Fibroblast of skin of scalp (primary cell): ENCODE measurements at regions not wholly inside any gene's neighbourhood (a gene's known extent, or its start where the extent isn't known, plus 50 kb on each side); places are given as distances from the start of the nearest gene placed in this dataset.
"Not testable (repeated sequence)": the region's sequence is repeated elsewhere in the genome, so short reads cannot be mapped to it uniquely, and the experiment has no call there.

Experiments used
- DNase-seq: peaks from one replicate; pipeline ENCODE4 v3.0.0-alpha.2; 2013

GRCh38 chr13:61692691-61693090 is 277.0 kb upstream of the PCDH20 start:
- DNase-seq = no peak

- DNase-seq = no peak
Observed at GRCh38 chr13:61685682-61686012, 270.0 kb upstream of the PCDH20 start.

- DNase-seq = no peak
Observed at GRCh38 chr13:61684976-61685681, 269.5 kb upstream of the PCDH20 start.

- DNase-seq = no peak
Observed at GRCh38 chr13:61672756-61673155, 257.1 kb upstream of the PCDH20 start.

- no peak for DNase-seq
Observed at GRCh38 chr13:61670384-61671161, 254.9 kb upstream of the PCDH20 start.

- no peak for DNase-seq
Observed at GRCh38 chr13:61664801-61665705, 249.4 kb upstream of the PCDH20 start.

GRCh38 chr13:61654481-61654880 is 238.8 kb upstream of the PCDH20 start:
- DNase-seq = no peak

GRCh38 chr13:61648547-61648946 is 232.9 kb upstream of the PCDH20 start:
- DNase-seq = no peak

GRCh38 chr13:61612192-61612591 is 196.5 kb upstream of the PCDH20 start:
- DNase-seq = no peak

- no peak for DNase-seq
Observed at GRCh38 chr13:61608138-61608537, 192.5 kb upstream of the PCDH20 start.

- DNase-seq = no peak
Observed at GRCh38 chr13:61600360-61601033, 184.8 kb upstream of the PCDH20 start.

GRCh38 chr13:61592489-61592888 is 176.8 kb upstream of the PCDH20 start:
- DNase-seq = no peak

GRCh38 chr13:61575973-61576372 is 160.3 kb upstream of the PCDH20 start:
- no peak for DNase-seq

- DNase-seq = no peak
Observed at GRCh38 chr13:61563645-61564044, 148.0 kb upstream of the PCDH20 start.

- no peak for DNase-seq
Observed at GRCh38 chr13:61546911-61547310, 131.3 kb upstream of the PCDH20 start.

GRCh38 chr13:61546413-61546812 is 130.8 kb upstream of the PCDH20 start:
- no peak for DNase-seq

- DNase-seq = no peak
Observed at GRCh38 chr13:61536433-61536832, 120.8 kb upstream of the PCDH20 start.

- DNase-seq = no peak
Observed at GRCh38 chr13:61531383-61532065, 115.9 kb upstream of the PCDH20 start.

GRCh38 chr13:61519214-61519613 is 103.6 kb upstream of the PCDH20 start:
- not testable (repeated sequence) for DNase-seq

GRCh38 chr13:61508936-61509335 is 93.3 kb upstream of the PCDH20 start:
- DNase-seq = no peak

GRCh38 chr13:61500176-61500575 is 84.5 kb upstream of the PCDH20 start:
- DNase-seq = no peak

- DNase-seq = no peak
Observed at GRCh38 chr13:61495648-61496047, 80.0 kb upstream of the PCDH20 start.
